Right lobe of liver (tissue), 4 donors: ENCODE measurements at regions not wholly inside any gene's neighbourhood (a gene's known extent, or its start where the extent isn't known, plus 50 kb on each side); places are given as distances from the start of the nearest gene placed in this dataset.

ENCODE experiments used
- CTCF ChIP-seq, 4 donors: fragments of 200-600 bp in 3 of 4; fragments of 450-650 bp in 1 of 4; IDR thresholded peaks; one replicate each; pipeline versions ENCODE4 v1.5.1 to v1.8.0; 2016 to 2022; ENCODE audit warnings: antibody characterized with exemption in 4 of 4, mild to moderate bottlenecking in 2 of 4
- POLR2A ChIP-seq: fragments of 450-650 bp; IDR thresholded peaks from one replicate; pipeline ENCODE4 v1.6.1; 2017; ENCODE audit warnings: antibody characterized with exemption, mild to moderate bottlenecking
- donor health status: DM: no; HTN: no; CAD: no.
- donor health status: DM: no; HTN: no; CAD: no.
- donor health status: DM: no; HTN: yes; CAD: no.

GRCh38 chr21:16013570-16013969 lies 283.8 kb downstream of the USP25 start:
- TF ChIP-seq CTCF (IDR thresholded peaks at IDR 0.05) (no peak), POLR2A (no peak)
